ENCODE measurements at regions not wholly inside any gene's neighbourhood (a gene's known extent, or its start where the extent isn't known, plus 50 kb on each side); places are given as distances from the start of the nearest gene placed in this dataset.

GRCh38 chr10:117755659-117756014 is 213.1 kb downstream of the EMX2 start:
- no peak for DNase-seq (ENCODE audit: low read depth, low spot score)
- H3K9me3 ChIP-seq (ENCODE audit: control insufficient read depth, insufficient read depth, low read length), result peaks cover 12% of the 10 kb centered on the region
- POLR2A ChIA-PET, result no interaction called here

GRCh38 chr10:117757086-117757720 is 214.7 kb downstream of the EMX2 start:
- Histone ChIP-seq H3K9me3 (ENCODE audit: control insufficient read depth, insufficient read depth, low read length) (peaks cover 9% of the 10 kb centered on the region), H3K27me3 (ENCODE audit: control insufficient read depth, insufficient read depth, low read length) (no peaks in the 10 kb centered on the region), H3K4me3 (ENCODE audit: low read depth, low read length) (no peak overlapping the region), H3K27ac (ENCODE audit: low read depth, low read length) (no peak overlapping the region)
- CTCF ChIA-PET, result no interaction called here
- TF ChIP-seq, protein P1, sequence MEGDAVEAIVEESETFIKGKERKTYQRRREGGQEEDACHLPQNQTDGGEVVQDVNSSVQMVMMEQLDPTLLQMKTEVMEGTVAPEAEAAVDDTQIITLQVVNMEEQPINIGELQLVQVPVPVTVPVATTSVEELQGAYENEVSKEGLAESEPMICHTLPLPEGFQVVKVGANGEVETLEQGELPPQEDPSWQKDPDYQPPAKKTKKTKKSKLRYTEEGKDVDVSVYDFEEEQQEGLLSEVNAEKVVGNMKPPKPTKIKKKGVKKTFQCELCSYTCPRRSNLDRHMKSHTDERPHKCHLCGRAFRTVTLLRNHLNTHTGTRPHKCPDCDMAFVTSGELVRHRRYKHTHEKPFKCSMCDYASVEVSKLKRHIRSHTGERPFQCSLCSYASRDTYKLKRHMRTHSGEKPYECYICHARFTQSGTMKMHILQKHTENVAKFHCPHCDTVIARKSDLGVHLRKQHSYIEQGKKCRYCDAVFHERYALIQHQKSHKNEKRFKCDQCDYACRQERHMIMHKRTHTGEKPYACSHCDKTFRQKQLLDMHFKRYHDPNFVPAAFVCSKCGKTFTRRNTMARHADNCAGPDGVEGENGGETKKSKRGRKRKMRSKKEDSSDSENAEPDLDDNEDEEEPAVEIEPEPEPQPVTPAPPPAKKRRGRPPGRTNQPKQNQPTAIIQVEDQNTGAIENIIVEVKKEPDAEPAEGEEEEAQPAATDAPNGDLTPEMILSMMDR (IDR thresholded peaks at IDR 0.05; ENCODE audit: low read depth, low read length), result no peak
- POLR2A ChIA-PET, result no interaction called here
- no peak for DNase-seq (ENCODE audit: low read depth, low spot score)

More at GRCh38 chr10:117755659-117756014, 213.1 kb downstream of the EMX2 start:
- no peaks in the 10 kb centered on the region for H3K27me3 ChIP-seq (ENCODE audit: control insufficient read depth, insufficient read depth, low read length)
- H3K27ac ChIP-seq (ENCODE audit: low read depth, low read length), result no peak overlapping the region
- CTCF ChIA-PET, result no interaction called here
- H3K4me3 ChIP-seq (ENCODE audit: low read depth, low read length), result no peak overlapping the region
- TF ChIP-seq, protein P1 (IDR thresholded peaks at IDR 0.05; ENCODE audit: low read depth, low read length), result no peak

DNA sequence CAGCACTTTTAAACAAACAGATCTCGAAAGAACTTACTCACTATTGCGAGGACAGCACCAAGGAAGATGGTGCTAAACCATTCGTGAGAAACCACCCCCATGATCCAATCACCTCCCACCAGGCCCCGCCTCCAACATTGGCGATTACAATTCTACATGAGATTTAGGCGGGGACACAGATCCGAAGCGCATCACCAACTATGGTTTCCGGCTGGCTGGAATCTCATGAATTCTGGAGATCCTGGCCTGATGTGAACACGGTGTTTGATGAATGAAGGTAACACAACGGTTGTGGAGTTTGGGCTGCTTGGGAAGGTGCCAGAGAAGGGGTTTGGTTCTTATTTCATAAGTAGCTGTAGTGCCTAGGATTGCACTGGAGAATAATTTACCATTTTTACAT is 216.7 kb downstream of the EMX2 start:
- Histone ChIP-seq H3K27ac (ENCODE audit: low read depth, low read length) (no peak overlapping the region), H3K4me3 (ENCODE audit: low read depth, low read length) (no peak overlapping the region), H3K9me3 (ENCODE audit: control insufficient read depth, insufficient read depth, low read length) (peaks cover 12% of the 10 kb centered on the region), H3K27me3 (ENCODE audit: control insufficient read depth, insufficient read depth, low read length) (no peaks in the 10 kb centered on the region)
- ChIA-PET POLR2A (no interaction called here), CTCF (no interaction called here)
- DNase-seq (ENCODE audit: low read depth, low spot score), result no peak
- TF ChIP-seq, protein P1 (IDR thresholded peaks at IDR 0.05; ENCODE audit: low read depth, low read length), result no peak

- Histone ChIP-seq H3K27me3 (ENCODE audit: control insufficient read depth, insufficient read depth, low read length) (no peaks in the 10 kb centered on the region), H3K27ac (ENCODE audit: low read depth, low read length) (no peak overlapping the region), H3K4me3 (ENCODE audit: low read depth, low read length) (no peak overlapping the region), H3K9me3 (ENCODE audit: control insufficient read depth, insufficient read depth, low read length) (peaks cover 14% of the 10 kb centered on the region)
- POLR2A ChIA-PET, result no interaction called here
- TF ChIP-seq, protein P1 (IDR thresholded peaks at IDR 0.05; ENCODE audit: low read depth, low read length), result no peak
- DNase-seq (ENCODE audit: low read depth, low spot score), result no peak
- CTCF ChIA-PET, result no interaction called here
These were observed 219.1 kb downstream of the EMX2 start for GRCh38 chr10:117761695-117762094.

GRCh38 chr10:117762126-117762818 is 219.7 kb downstream of the EMX2 start:
- Histone ChIP-seq H3K27ac (ENCODE audit: low read depth, low read length) (no peak overlapping the region), H3K27me3 (ENCODE audit: control insufficient read depth, insufficient read depth, low read length) (no peaks in the 10 kb centered on the region), H3K4me3 (ENCODE audit: low read depth, low read length) (no peak overlapping the region), H3K9me3 (ENCODE audit: control insufficient read depth, insufficient read depth, low read length) (peaks cover 14% of the 10 kb centered on the region)
- TF ChIP-seq, protein P1 (IDR thresholded peaks at IDR 0.05; ENCODE audit: low read depth, low read length), result no peak
- ChIA-PET POLR2A (no interaction called here), CTCF (no interaction called here)
- DNase-seq (ENCODE audit: low read depth, low spot score), result no peak

Measured in AG04450 (cell line).